Neural progenitor cell (in vitro differentiated cells): ENCODE measurements at regions not wholly inside any gene's neighbourhood (a gene's known extent, or its start where the extent isn't known, plus 50 kb on each side); places are given as distances from the start of the nearest gene placed in this dataset.

ENCODE experiments used
- DNase-seq: peaks from one replicate; pipeline ENCODE4 v3.0.0-alpha.2; 2016; ENCODE audit warnings: low spot score
- H2AFZ ChIP-seq: fragments of 200-600 bp; sonication (generic); replicated peaks from 2 replicates; pipeline ENCODE4 v1.6.1; 2016; ENCODE audit warnings: antibody characterized with exemption
- H3F3A ChIP-seq: fragments of 200-600 bp; sonication (generic); 2 replicates; pipeline ENCODE4 v1.6.1; 2016; ENCODE audit warnings: antibody characterized with exemption, low read depth
- H3K27ac ChIP-seq: fragments of 200-600 bp; sonication (generic); 2 replicates; pipeline ENCODE4 v1.5.1; 2016; ENCODE audit warnings: mild to moderate bottlenecking
- H3K27me3 ChIP-seq: fragments of 200-600 bp; sonication (generic); 2 replicates; pipeline ENCODE4 v1.6.1; 2016; ENCODE audit warnings: mild to moderate bottlenecking, moderate library complexity
- H3K36me3 ChIP-seq: fragments of 200-600 bp; sonication (generic); 2 replicates; pipeline ENCODE4 v1.5.1; 2016
- H3K4me1 ChIP-seq: fragments of 200-600 bp; sonication (generic); 2 replicates; pipeline ENCODE4 v1.6.1; 2016; ENCODE audit warnings: mixed run types
- H3K4me2 ChIP-seq: fragments of 200-600 bp; sonication (generic); 2 replicates; pipeline ENCODE4 v1.6.1; 2016
- H3K4me3 ChIP-seq: fragments of 200-600 bp; sonication (generic); 2 replicates; pipeline ENCODE4 v1.5.1; 2016
- H3K79me2 ChIP-seq: fragments of 200-600 bp; sonication (generic); 2 replicates; pipeline ENCODE4 v1.6.1; 2016; ENCODE audit warnings: low read depth
- H3K9ac ChIP-seq: fragments of 200-600 bp; sonication (generic); 2 replicates; pipeline ENCODE4 v1.6.1; 2016
- H3K9me3 ChIP-seq: fragments of 200-600 bp; sonication (generic); 2 replicates; pipeline ENCODE4 v1.5.1; 2016; ENCODE audit warnings: low read depth
- H4K20me1 ChIP-seq: fragments of 200-600 bp; sonication (generic); 2 replicates; pipeline ENCODE4 v1.6.1; 2016; ENCODE audit warnings: low read depth
- H3K27ac Mint-ChIP-seq: 3 replicates; pipeline ENCODE4 v1.8.0; 2021; ENCODE audit warnings: mixed read lengths
- H3K27me3 Mint-ChIP-seq: 2 replicates; pipeline ENCODE4 v1.8.0; 2022; ENCODE audit warnings: low read depth, mild to moderate bottlenecking, inconsistent platforms, moderate library complexity, mixed read lengths; ENCODE audit not compliant: insufficient read depth
- H3K36me3 Mint-ChIP-seq: 3 replicates; pipeline ENCODE4 v1.8.0; 2021; ENCODE audit warnings: mixed read lengths
- H3K4me1 Mint-ChIP-seq: 3 replicates; pipeline ENCODE4 v1.8.0; 2021; ENCODE audit warnings: mixed read lengths
- H3K4me3 Mint-ChIP-seq: 3 replicates; pipeline ENCODE4 v1.8.0; 2021; ENCODE audit warnings: mild to moderate bottlenecking, moderate library complexity, mixed read lengths
- H3K9me3 Mint-ChIP-seq: 3 replicates; pipeline ENCODE4 v1.8.0; 2020; ENCODE audit warnings: mixed read lengths
- EZH2 ChIP-seq: fragments of 200-600 bp; sonication (generic); IDR thresholded peaks from 2 replicates; pipeline ENCODE4 v1.6.1; 2017; ENCODE audit warnings: antibody characterized with exemption, mild to moderate bottlenecking, moderate library complexity
- EZH2phosphoT487 ChIP-seq: fragments of 200-600 bp; sonication (generic); IDR thresholded peaks from 2 replicates; pipeline ENCODE4 v1.6.1; 2017; ENCODE audit warnings: antibody characterized with exemption
- TF ChIP-seq, protein P1 (sequence below): fragments of 200-600 bp; sonication (generic); IDR thresholded peaks from 2 replicates; pipeline ENCODE4 v1.5.1; 2017; ENCODE audit warnings: antibody characterized with exemption, mild to moderate bottlenecking

- H3K9me3 Mint-ChIP-seq: no peaks in the 10 kb centered on the region
- Histone ChIP-seq H3F3A (peaks cover 7% of the 10 kb centered on the region), H3K79me2 (no peaks in the 10 kb centered on the region), H3K9me3 (no peaks in the 10 kb centered on the region), H3K9ac (no peak overlapping the region), H3K27ac (no peak overlapping the region), H3K4me2 (no peak overlapping the region), H3K36me3 (no peaks in the 10 kb centered on the region), H3K27me3 (no peaks in the 10 kb centered on the region), H3K4me3 (no peak overlapping the region), H4K20me1 (no peaks in the 10 kb centered on the region), H2AFZ (no peak overlapping the region), H3K4me1 (peaks cover 12% of the 10 kb centered on the region)
- H3K27ac Mint-ChIP-seq: no peak overlapping the region
- TF ChIP-seq EZH2phosphoT487: no peak
- TF ChIP-seq, protein P1, sequence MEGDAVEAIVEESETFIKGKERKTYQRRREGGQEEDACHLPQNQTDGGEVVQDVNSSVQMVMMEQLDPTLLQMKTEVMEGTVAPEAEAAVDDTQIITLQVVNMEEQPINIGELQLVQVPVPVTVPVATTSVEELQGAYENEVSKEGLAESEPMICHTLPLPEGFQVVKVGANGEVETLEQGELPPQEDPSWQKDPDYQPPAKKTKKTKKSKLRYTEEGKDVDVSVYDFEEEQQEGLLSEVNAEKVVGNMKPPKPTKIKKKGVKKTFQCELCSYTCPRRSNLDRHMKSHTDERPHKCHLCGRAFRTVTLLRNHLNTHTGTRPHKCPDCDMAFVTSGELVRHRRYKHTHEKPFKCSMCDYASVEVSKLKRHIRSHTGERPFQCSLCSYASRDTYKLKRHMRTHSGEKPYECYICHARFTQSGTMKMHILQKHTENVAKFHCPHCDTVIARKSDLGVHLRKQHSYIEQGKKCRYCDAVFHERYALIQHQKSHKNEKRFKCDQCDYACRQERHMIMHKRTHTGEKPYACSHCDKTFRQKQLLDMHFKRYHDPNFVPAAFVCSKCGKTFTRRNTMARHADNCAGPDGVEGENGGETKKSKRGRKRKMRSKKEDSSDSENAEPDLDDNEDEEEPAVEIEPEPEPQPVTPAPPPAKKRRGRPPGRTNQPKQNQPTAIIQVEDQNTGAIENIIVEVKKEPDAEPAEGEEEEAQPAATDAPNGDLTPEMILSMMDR: no peak
- TF ChIP-seq EZH2: no peak
- H3K4me3 Mint-ChIP-seq: no peak overlapping the region
- H3K4me1 Mint-ChIP-seq: peaks cover 12% of the 10 kb centered on the region
- H3K36me3 Mint-ChIP-seq: no peaks in the 10 kb centered on the region
- peaks cover 2% of the 10 kb centered on the region for H3K27me3 Mint-ChIP-seq
- no peak for DNase-seq
Measured at GRCh38 chr2:58714238-58714637, 473.1 kb upstream of the FANCL start.

DNA sequence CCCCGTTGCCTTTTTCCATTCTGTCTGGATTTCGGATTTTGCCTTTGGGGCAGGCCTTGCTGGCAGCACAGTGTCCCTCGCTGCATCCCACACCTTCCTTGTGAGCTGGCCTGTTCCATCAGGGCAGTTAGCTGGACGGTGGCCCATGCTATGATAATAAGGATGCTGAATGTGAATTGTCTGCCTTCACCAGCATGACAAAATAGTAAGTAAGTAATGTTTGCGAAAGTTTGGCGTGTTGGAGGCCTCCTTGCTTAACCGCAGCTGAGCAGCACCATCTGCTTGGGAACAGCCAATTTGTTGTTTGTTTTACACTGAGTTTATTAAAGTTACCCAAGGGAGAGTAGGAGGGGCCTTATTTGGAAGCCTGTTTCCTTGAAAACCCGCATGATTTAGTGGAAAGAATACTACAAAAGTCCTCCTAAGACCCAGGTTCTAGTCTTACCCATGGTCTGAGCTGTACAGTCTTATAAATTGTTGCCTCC lies 469.7 kb upstream of the FANCL start:
- Mint-ChIP-seq H3K27ac (no peak overlapping the region), H3K9me3 (no peaks in the 10 kb centered on the region), H3K4me3 (no peak overlapping the region), H3K27me3 (peaks cover 2% of the 10 kb centered on the region), H3K4me1 (peaks cover 13% of the 10 kb centered on the region), H3K36me3 (no peaks in the 10 kb centered on the region)
- H3K4me1 ChIP-seq: peaks cover 12% of the 10 kb centered on the region
- no peaks in the 10 kb centered on the region for H3K36me3 ChIP-seq
- H3F3A ChIP-seq: peaks cover 8% of the 10 kb centered on the region
- no peaks in the 10 kb centered on the region for H4K20me1 ChIP-seq
- H3K27me3 ChIP-seq: no peaks in the 10 kb centered on the region
- no peaks in the 10 kb centered on the region for H3K9me3 ChIP-seq
- no peak overlapping the region for H3K4me2 ChIP-seq
- H3K9ac ChIP-seq: no peak overlapping the region
- no peaks in the 10 kb centered on the region for H3K79me2 ChIP-seq
- TF ChIP-seq EZH2 (no peak), EZH2phosphoT487 (no peak)
- TF ChIP-seq, protein P1: no peak
- peak overlapping the region; percentile 15 for H2AFZ ChIP-seq
- no peak for DNase-seq
- no peak overlapping the region for H3K4me3 ChIP-seq
- no peak overlapping the region for H3K27ac ChIP-seq

DNA sequence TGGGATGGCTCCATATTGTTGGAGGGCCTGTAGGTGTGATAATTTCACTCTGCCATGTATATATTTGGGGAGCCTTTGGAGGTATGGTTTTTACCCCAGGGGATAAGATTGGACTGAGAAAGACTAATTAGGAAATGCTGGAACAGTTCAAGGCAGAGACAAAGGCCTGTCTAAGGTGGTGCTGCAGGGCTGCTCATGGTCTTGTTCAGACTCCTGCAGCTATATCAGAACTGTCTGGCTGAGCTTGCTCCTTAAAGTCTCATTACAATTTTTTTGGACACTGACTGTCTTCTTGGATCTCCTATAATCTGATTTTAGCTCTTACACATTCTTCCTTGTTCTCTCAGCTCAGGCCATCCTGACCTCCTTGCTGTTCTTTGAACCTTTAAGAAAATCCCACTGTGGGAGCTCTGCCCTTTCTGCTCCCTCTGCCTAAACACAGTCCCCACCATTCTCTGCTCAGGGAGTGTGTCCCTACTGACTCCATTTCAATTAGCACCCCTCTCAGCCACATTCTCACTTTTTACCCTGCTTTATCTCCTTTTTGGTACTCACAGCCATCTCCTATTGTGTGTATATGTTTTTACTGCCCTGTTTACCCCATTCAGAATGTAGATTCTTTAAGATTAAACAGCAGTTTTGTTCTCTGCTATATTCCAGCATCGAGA lies 468.7 kb upstream of the FANCL start:
- Histone ChIP-seq H3K36me3 (no peaks in the 10 kb centered on the region), H3K27ac (no peak overlapping the region), H3K9me3 (no peaks in the 10 kb centered on the region), H3K27me3 (no peaks in the 10 kb centered on the region), H3K4me3 (no peak overlapping the region), H3F3A (peaks cover 8% of the 10 kb centered on the region), H3K9ac (no peak overlapping the region), H3K4me1 (peaks cover 12% of the 10 kb centered on the region), H4K20me1 (no peaks in the 10 kb centered on the region), H2AFZ (no peak overlapping the region), H3K4me2 (no peak overlapping the region), H3K79me2 (no peaks in the 10 kb centered on the region)
- DNase-seq: peak; percentile 23
- Mint-ChIP-seq H3K4me1 (peaks cover 13% of the 10 kb centered on the region), H3K4me3 (no peak overlapping the region), H3K27me3 (peaks cover 2% of the 10 kb centered on the region), H3K9me3 (no peaks in the 10 kb centered on the region), H3K27ac (peak overlapping the region; percentile 20), H3K36me3 (no peaks in the 10 kb centered on the region)
- TF ChIP-seq EZH2phosphoT487: no peak
- TF ChIP-seq EZH2: no peak
- TF ChIP-seq, protein P1: no peak
